Muscle of back (tissue), 3 donors: ENCODE measurements at regions not wholly inside any gene's neighbourhood (a gene's known extent, or its start where the extent isn't known, plus 50 kb on each side); places are given as distances from the start of the nearest gene placed in this dataset.
A peak's percentile ranks its signal among the peaks of the same experiment; 100 is the strongest.

Source experiments
- DNase-seq, 3 donors: peaks; one replicate each; pipeline versions ENCODE4 v3.0.0 to v3.0.0-alpha.2; 2013

DNA sequence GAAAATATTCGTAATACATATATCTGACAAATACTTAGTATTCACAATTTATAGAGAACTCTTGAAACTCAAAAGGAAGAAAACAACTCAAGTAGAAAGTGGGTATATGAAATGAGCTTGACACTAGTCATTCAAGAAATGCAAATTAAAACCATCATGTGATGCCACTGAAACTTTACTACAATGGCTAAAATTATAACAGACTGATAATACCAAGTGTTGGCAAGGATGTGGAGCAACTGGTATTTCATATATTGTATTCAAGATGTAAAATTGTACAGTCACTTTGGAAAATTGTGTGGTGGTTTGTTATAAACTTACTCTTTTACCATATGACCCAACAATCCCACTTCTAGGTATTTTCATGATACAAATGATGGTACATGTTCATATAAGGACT is 68.7 kb upstream of the AGTR1 start:
- no peak for DNase-seq

DNA sequence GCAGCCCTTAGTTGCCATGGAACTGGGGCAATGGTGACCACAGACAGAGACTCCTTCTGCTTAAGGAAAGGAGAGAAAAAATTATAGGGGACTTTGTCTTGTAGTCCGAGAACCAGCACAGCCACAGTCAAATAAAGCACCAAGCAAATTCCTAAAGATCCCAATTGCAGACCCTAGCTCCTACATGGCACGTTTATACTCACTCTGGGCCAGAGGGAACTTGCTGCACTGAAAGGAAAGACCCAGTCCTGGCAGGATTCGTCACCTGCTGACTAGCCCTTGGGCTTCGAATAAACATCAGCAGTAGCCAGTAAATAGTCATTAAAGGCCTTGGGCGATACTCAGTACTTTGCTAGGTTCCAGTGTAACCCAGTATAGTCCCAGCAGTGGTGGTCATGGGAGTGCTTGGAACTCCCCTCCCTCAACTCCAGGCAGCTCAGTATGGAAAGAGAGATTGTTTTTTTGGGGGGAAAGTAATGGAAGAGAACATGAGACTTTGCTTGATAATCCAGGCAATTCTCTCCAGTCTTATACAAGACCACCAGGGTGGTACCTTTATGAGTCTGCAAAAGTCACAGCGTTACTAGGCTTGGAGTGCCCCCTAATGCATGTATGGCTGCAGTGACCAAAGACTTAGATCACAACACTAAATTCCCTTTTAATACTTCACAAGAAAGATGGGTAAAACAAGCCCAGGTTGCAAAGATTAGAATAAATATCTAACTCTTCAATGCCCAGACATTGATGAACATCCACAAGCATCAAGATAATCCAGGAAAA is 66.4 kb upstream of the AGTR1 start:
- DNase-seq, result no peak

DNA sequence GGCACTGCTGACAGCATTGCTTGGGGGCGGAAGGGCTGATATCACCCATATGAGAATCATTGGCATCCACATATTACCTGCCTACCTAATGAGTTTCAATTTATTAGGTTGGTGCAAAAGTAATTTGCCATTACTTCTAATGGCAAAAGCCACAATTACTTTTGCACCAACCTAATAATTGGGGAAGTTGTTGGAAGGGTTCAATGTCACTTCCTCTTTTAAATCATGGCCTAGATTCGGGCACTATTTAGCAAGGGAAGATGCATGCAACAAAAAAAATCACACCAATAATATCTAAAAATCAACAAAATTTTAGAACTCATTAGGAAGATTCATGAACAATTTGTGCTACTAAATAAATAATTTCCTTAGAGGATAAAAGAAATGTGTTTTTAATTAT is 56.0 kb upstream of the AGTR1 start:
- no peak for DNase-seq

DNA sequence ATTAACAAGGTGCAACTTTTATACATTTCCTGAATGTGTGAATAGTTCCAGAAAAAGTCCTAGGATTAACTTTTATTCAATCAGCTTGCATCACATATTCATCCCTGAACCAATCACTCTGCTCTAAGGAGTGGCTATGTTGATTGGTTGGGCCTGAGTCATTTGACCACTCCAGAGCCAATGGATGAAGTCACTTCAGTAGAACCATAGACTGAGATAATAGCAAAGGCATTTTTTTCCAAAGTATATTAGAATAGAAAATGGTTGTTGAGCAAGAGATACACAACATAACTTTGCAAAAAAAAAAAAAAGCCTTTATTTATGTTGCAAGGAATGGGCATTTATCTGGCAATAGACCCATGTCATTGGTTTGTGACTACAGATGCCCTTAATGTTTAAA is 55.5 kb upstream of the AGTR1 start:
- no peak for DNase-seq

DNA sequence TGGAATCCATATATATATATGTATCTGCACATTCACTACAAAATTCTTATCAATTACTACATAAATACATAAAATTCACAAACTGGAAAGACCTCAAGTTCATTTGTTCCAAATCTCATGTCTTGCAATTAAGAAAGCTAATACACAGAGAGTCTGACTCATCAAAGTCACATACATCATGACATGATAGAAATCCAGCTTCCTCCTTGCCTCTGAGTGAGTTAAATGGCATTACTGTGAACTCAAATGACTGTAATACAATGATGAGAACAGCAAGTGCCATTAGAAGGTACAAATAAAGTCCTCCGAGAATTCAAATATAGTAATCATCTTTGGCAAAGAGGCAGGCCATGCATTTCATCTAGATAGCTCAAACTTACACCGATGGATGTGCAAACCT is 55.1 kb upstream of the AGTR1 start:
- DNase-seq, result peak in 1 of 3 donors; percentile 19

DNA sequence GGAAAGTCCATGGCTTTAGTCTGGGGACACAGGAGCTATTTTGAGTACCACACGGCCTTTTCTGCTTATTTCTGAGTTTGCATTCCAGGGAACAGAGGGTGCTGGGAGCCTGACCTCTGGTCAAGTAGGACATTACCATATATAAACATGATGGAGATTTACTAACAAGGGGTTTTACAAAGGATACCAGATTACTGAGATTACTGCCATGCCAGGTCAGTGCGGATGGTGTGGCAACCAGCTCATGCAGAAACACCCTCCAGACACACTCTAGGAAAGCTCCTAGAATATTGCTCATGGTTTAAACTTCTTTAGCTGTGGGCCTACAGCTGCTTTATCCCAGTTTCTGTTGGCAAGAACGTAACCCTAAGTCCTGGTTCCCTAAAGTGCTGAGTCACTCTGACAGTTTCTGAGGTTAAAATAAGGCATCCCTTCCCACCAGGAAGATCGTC is 54.3 kb upstream of the AGTR1 start:
- DNase-seq, result peak in 1 of 3 donors; percentile 30

DNA sequence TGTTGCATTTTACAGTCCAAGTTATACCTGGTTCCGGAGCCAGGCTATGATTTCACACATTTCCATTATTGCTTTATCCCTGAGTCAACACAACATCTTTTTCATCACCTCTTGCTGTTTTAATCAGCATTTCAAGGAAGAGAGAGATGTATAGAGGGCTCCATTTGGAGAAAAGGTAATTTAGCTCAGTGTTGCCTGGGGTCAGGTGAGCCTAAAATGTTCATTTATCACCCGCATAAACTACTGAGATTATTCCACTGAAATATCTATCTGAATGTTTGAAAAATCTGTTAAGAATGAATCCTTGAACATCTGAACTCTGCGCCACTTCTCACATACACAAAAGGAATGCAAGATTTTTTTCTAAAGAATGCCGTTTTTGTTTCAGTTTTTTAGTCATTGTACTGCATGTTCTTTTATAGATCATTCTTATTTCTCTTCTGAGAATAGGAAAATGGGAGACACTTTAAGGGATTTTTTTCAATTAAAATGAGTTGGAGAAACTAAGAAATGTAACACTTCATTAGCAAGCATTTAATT is 51.5 kb upstream of the AGTR1 start:
- no peak for DNase-seq
